GM18873 (cell line): ENCODE measurements at regions not wholly inside any gene's neighbourhood (a gene's known extent, or its start where the extent isn't known, plus 50 kb on each side); places are given as distances from the start of the nearest gene placed in this dataset.

Experiments
- ATAC-seq: cut with Tn5 transposase; IDR thresholded peaks from one replicate; pipeline ENCODE4 v1.9.1; 2021; ENCODE audit warnings: mild to moderate bottlenecking, moderate library complexity, moderate number of reproducible peaks; ENCODE audit not compliant: unreplicated experiment, low FRiP score

DNA sequence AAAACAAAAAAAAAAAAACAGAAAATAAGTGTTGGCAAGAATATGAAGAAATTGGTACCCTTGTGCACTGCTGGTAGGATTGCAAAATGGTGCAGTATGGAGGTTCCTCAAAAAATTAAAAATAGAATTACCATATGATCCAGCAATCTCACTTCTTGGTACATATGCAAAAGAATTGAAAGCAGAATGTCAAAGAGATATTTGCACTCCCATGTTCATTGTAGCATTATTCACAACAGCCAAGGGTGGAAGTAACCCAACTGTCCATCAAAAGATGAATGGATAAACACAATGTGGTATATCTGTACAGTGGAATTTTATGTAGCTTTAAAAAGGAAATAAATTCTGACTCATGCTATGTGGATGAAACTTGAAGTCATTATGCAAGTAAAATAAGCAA is 72.8 kb upstream of the POU3F3 start:
- no peak for ATAC-seq

DNA sequence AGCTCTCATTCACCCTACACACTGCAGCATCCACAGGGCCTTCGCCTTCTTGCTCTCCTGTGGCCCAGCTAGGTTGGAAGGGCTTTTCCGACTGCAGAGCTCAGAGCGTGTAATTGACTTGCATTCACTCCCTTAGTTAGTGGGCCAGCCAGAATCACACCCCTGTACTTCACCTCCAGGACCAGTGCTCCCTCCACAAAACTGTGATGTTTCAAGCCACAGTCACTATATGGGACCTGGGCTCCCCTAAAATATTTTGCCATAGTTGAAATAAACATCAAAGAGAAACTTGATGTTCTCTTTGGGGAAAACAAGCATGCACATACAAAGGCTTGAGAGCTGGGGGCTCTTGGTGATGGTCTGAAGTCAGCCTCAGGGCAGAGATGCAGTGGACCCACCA is 69.7 kb upstream of the POU3F3 start:
- ATAC-seq: no peak

DNA sequence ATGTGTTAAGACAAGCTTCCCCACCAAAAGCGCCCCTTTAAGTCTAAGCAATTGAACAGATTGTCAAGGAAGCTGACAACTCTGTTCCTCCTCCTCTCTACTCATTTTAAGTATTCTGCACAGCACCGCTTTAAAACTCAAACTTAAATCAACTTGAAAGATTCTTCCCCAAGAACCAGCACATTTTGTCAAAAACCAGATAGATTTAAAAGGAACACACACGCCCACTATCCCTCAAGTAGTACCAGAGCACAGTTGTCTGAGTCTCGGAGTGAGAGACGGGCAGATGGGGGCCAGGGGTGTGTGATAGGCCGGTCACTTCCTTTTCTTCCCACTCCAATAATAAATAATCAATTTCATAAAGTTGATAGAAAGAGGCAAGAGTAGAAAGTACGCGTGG is 67.7 kb upstream of the POU3F3 start:
- no peak for ATAC-seq

DNA sequence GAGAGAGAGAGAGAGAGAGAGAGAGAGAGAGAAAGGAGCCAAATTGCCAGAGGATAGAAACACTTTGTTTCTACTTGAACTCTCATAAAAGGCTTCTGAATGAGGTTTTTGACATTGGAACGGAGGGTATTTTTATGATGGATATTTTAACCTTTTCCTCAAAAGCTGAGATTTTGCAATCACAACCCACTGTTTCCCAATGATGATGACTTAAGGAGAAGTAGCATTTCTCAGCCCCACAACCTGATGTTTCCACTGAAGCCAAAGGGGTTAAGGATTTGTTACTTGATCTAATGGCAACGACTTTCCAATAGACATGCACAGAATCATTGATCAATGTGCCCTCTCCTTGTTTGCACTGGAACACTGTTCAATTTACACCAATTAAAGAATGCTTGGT is 67.1 kb upstream of the POU3F3 start:
- ATAC-seq: no peak

DNA sequence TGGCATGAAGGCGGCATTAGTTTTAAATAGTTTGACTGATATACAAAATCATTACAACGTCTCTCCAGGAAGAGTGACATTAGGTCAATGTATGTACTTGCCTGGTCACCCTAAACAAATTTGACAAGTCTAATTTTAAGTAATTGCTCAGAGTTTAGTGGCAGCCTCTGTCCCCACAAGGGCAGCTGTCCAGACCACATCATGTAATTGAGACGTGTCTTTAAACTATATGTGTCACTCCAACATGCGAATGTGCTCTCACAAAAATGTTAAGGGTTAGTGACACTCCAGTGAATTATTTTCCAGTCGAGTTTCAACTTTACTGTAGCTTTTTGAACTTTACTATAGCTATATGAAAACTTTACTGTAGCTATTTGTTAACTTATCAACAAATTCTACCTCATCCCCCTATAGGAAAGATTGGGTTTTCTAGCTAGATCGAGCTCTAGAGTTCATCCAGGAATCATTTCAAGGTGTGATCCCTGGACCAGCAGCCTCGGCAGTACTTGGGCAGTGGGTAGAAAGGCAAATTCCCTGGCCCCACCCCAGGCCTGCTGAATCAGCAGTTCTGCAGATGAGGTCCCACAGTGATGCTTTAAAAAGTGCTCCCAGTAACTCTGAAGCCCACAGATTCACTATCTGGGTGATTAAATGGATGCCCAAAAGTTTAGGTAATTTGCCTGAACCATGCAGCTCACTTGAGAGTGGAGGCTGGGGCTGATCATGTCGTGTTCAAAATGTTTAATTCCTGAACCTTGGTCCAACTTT is 66.4 kb upstream of the POU3F3 start:
- no peak for ATAC-seq

DNA sequence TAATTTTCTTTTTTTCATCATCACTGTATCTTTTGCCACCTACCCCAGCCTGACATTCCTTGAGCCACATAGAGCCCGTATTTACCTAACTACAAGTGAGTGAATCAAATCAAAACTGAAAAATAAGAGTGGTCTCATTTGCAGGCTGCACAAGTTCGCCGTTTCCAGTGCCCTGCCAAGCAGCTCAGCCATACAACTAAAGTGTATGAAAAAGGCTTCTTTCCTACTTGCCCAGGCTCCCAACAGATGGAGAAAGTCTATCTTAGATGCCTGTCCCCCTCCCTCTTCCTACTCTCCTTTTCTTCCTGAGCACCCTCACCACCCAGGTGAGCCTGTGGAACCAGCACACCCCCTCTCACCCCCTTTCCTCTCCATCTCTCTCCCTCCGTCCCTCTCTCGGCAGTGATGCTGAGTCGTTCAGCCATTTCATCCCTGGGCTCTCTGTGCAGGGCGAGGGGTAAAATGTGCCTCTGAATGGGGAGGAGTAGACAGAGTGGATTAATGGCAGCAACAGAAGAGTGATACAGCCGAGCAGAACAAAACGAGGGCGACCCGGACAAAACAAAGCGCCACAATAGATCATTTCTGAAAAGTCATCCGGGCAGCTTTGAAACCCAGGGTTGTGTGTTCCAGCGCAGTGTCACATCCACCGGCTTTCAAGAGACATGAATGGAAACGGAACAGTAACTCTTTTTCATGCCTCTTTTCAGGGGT is 65.0 kb upstream of the POU3F3 start:
- ATAC-seq: no peak

DNA sequence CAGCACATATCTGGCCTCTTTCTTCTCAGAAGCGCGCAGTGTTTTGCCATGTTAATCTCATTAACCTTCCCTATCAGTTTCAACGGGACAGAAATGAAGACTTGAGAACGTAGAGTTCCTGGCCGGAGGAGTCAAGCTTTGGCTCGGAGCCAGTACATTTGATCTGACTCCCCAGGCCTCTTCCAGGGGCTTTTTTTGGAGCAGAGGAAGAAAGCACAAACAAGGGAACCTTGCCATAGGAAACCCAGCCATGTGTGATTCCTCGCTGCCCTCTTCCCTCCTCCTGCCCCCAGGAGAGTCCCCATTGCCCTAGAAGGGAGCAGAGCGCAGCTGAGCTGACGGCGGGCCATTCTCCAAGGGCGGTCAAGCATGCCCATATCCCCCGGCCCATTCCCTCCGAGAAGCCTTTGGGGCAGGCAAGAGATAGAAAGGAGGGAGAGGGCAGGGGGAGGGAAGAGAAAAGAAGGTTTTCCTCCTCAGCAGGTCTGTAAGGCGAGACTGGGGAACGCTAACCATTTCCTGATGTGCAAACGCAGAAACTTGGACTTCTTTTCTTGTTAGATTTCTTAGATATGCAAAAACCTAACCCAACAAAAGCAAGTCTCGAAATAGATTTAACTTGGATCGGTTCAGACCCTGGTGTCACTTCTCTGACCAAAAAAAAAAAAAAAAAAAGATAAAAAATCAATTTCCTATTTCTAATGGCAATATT is 63.7 kb upstream of the POU3F3 start:
- no peak for ATAC-seq

DNA sequence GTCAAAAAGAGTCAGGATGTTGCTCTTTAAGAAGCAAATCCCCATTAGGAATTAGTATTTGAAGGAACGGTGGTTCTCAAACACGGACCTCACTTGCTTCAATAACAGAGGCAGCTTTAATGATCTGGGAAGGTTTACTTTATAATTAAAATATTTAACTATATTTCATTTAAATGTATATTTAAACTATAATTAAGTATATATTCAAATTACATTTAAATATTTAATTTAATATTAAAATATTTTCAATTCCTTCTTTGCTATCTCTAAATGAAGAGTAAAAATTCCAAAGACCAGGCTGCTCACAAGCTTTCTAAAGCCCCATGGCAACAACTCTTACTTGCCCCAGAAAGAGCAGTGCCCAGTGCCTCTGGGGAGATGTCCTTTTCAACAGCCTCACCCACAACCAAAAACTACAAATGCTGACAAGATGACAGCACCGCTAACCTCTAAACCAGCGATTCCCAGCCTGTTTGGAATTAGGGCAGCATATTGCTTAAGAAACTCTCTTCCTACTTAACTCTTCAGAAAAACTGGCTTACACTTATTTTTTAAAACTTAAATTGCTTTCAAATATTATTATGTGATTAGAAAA is 62.9 kb upstream of the POU3F3 start:
- no peak for ATAC-seq

DNA sequence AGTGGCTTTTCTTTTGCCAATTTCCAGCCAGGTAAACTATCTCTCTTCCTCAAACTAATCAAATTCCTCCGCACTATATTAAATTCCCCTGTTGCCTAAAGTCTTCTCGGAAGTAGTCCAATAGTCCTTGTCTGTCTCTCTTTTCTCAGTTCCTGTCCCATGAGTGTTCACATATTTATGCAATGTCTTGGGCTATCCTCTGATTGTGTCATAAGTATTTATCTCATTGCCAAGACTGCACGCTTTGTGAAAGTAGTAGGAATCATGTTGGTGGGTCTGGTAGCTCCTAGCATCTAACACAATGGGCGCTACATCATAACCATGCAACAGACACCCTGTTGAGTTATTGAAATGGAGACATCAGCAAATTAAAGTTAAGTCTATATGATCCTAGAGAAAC is 59.9 kb upstream of the POU3F3 start:
- no peak for ATAC-seq

DNA sequence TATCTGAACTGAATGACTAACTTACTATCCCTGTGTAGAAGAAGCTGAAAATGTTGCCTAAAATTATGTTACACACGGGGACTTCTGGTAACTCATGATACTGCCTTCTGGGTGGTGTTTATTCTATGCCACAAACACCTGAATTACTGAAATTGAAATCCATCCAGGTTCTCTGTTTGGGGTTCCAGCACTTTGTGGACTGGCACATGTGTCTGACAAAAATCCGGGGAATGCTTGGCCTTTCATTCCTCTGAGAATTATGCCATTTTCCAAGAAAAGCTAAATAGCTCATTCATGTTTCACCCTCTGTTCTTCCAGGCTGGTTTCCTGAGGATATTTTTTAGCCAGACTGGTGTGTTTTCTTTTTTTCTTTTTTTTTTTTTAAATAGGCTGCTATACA is 59.5 kb upstream of the POU3F3 start:
- no peak for ATAC-seq
